GM18505 (cell line): ENCODE measurements at regions not wholly inside any gene's neighbourhood (a gene's known extent, or its start where the extent isn't known, plus 50 kb on each side); places are given as distances from the start of the nearest gene placed in this dataset.

Experiments used
- ATAC-seq: cut with Tn5 transposase; IDR thresholded peaks from one replicate; pipeline ENCODE4 v1.9.1; 2021; ENCODE audit not compliant: unreplicated experiment
- POLR2A ChIP-seq: IDR thresholded peaks from 4 replicates; pipeline ENCODE4 v1.6.1; 2011; ENCODE audit warnings: borderline replicate concordance; ENCODE audit not compliant: insufficient read depth, insufficient read length; ENCODE audit errors: extremely low read depth

DNA sequence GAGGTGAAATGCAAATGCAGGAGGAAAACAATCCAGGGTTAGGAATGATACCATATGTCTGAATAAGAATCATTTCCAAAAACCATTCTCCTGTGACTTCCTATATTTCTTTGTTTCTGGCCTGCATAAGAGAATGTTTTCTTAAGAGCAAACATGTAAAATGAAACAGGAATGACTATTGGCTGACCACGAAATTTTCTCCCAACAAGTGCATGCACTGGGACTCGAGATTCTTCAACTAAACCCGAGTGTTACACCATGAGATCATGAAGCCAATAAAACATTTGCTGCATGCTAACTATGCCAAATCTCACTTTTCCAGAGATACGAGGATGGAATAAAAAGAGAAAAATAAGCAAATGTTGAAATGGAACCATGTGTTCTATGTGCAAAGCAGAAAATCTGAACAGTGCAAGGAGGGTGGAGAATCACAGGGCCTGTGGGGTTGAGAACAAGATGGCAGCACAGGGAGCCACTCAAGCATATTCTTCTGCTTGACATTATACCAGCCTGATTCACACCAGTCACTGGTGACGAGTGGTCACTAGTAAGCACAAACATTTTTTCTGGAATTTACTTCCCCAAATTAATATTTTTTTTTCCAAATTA, 212.2 kb upstream of the FOXA2 start:
- no peak for ATAC-seq
- TF ChIP-seq POLR2A: no peak

DNA sequence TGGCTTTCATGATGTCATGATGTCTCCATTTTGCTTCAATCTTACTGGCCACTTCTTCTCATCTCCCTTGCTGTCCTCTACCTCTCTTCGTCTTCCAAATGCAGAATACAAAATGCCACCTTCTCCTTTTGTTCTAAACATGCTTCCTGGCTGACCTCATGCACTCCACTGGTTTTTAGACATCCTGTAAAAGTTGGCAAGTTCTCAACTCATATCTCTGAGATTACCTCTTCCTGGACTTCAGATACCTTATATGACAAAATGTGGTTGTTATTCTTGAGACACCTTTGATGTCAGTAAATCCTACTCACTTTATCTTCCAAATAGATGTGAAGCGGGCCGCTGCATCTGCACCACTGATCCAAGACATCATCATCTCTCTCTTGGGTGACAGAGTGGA, 212.7 kb upstream of the FOXA2 start:
- no peak for TF ChIP-seq POLR2A

DNA sequence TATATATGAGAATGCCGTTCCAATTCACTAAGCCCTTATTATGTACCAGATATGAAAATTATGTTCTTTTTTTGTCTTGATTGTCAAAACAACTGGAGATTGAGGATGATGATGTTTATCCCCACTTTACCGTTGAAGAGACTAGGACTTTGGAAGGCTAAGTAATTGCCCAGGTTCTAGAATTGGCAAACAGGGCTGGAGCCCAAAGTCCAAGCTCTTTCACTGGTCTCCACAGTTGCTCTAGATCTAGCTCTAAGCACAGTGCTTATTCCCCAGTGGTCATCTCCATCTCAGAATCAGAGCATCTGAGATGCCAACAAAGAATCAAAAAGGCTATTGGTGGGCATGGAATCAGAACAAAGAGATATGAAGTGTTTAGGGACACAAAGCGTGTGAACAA, 215.3 kb upstream of the FOXA2 start:
- no peak for TF ChIP-seq POLR2A

More for the DNA sequence above, 212.7 kb upstream of the FOXA2 start:
- ATAC-seq: no peak

DNA sequence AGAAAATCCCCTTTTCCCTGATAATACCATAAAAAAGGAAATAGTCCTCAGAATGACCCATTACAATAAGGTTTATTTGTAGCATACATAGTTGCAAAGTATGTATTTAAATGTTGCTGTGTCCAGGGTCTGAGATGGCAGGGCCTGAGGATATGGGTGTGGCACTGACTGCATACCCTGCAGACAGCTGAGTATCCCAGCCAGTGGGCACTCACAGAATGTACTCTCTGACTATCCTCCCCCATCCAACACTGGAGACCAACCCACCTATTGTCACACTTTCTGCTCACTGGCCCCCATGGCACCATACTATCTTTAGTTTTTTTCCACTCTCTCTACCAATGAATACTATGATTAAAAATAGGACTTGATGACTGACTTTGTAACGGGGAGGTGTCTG, 215.8 kb upstream of the FOXA2 start:
- TF ChIP-seq POLR2A: no peak

More for the DNA sequence above, 215.3 kb upstream of the FOXA2 start:
- ATAC-seq: no peak

DNA sequence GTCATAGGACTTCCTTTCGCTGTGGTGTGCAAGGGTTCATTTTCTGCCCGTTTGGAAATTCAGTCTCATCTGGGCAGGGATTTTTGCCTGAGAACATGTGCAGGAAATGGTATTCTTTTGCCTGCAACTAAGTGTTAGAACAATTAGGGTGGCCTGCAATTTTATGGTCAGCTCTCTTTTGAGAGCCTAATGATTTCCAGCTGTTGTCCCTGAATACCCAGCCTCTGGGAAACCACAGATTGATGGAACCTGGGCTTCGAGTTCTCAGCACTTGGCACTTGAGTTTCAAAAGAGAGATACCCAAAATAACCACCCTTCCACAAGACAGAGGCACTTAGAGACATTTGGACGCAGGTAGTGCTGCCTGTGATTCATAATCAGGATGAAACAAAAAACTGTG, 217.2 kb upstream of the FOXA2 start:
- no peak for ATAC-seq
- TF ChIP-seq POLR2A: no peak

More for the DNA sequence above, 215.8 kb upstream of the FOXA2 start:
- no peak for ATAC-seq

DNA sequence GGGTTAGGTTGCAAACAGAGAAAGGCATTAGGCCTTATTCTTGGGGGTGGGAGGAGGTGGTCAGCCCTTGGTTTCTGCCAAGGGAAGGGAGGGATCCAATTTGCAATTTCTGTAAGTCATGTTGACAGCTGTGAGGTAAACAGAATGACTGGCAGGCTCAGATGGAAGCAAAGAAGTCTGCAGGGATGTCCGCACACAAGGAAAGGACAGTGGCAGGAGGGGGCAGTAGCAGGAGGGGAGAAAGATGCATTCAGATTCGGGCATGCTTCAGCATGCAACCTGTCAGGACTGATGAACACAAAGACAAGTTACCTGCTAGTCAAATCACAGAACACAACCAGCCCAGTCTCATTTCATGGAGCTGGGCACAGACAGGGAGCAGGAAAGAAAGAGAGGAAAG, 217.9 kb upstream of the FOXA2 start:
- ATAC-seq: no peak
- no peak for TF ChIP-seq POLR2A

DNA sequence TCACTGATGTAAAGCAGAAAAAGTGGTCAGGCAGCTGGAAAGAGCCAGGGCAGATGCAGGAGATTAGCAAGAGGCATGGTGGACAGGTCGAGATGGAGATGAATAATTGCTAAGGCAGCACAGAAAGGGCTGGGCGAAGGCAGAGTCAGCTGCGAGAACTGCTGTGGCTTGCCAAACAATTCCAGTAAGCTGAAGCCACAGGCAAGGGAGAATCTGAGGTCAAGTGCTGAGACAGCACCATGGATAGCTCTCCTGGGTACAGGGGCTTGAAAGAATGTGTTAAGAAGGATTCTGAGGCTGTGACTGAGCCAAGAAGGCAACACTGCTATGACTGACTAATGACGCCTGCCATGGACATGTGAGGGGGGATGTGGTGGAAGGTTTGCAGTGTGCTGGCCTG, 220.8 kb upstream of the FOXA2 start:
- TF ChIP-seq POLR2A: no peak
- no peak for ATAC-seq

DNA sequence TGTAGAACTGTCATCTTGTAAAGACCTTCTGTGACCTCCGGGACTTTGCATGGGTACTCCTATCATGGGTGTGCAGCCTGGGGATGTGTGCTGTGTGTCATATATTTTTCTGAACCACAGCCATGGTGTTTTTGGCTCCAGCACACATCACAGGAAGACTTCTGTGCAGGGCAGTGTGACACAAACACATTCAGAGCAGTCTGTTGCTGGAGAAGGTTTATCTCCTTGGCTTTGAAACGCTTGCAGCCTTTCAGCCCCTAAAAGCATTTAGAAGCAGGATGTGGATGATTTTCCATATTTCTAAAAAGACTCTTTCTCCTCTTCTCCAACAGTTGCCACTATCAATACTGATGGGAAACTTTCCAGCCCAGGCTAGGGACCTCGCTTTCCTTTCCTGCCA, 221.6 kb upstream of the FOXA2 start:
- no peak for TF ChIP-seq POLR2A

DNA sequence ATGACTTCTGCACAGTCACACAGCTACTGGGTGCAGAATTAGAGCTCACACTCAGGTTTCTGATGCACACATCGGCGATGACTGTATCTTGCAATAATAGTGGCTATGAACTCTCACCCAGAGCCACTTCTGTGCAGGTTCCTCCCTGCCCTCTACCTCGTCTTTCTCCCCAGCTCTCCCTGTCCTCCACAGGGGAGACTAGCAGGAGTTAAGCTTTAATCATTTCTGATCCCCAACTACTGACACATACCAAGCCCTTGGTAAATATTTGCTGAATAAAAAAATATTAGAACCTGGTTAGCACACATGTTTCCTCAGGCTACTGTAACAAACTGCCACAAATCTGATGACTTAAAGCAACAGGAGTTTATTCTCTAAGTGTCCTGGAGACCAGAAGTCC, 222.7 kb upstream of the FOXA2 start:
- no peak for TF ChIP-seq POLR2A
- ATAC-seq: no peak

More for the DNA sequence above, 221.6 kb upstream of the FOXA2 start:
- ATAC-seq: no peak

DNA sequence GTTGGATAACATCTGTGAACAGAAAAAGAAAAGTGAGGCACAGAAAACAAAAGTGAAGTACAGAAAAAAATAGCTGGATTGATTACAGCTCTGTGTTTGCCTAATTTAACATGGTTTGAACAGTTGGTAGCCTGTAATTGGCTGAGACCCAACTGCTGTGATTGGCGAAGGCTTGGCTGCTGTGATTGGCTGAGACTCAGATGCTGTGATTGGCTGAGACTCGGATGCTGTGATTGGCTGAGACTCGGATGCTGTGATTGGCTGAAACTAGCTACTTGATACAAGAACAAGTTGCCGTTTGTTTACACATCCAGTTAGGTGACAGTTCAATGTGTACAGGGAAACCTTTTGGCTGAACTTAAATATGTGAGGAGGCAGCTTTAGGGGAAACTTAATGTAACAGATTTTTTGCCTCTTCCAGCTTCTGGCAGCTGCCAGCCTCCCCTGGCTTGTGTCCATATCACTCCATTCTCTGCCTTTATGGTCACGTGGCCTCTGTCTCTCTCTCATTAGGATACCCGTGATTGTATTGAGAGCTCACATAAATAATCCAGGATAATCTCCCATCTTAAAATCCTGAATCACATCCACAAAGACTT, 223.4 kb upstream of the FOXA2 start:
- ATAC-seq: no peak
- TF ChIP-seq POLR2A: no peak

DNA sequence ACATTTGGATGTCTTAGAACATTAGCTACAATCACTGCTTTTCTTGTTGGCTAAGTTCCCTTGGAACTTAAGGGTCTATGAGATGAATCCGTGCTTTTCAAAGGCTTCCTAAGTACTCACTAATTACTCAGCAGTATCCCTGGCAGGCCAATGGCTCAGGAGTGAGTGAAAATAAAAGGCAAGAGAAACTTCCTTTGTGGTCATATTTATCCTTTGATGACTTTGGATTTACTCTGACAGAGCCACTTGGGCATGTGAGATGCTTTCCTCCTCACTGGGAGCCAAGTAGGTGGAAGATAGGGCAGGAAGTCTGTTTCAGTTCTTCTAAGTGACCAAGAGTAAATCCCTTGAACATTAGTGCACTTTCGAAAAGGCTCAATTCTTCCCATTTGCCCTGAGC, 224.3 kb upstream of the FOXA2 start:
- no peak for ATAC-seq
- no peak for TF ChIP-seq POLR2A

DNA sequence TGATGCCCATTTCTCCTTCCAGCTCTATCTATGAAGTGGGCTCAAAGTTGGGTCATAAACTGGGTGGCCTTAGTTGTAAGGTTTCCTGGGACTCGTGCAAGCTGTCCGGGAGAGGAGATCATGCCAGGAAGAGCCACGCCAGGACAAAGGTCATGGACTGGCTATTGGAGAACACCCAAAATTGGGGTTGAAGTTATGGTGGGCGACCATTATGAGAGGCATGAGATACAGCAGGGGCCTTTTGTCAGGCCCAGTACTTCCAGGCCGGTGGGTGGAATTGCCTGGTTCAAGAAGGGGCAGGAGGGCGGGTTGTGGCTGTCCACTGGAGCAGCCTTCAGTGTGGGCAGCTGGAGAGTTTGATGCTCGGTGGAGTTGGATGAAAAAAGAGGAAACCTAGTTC, 225.1 kb upstream of the SSTR4 start:
- no peak for ATAC-seq

DNA sequence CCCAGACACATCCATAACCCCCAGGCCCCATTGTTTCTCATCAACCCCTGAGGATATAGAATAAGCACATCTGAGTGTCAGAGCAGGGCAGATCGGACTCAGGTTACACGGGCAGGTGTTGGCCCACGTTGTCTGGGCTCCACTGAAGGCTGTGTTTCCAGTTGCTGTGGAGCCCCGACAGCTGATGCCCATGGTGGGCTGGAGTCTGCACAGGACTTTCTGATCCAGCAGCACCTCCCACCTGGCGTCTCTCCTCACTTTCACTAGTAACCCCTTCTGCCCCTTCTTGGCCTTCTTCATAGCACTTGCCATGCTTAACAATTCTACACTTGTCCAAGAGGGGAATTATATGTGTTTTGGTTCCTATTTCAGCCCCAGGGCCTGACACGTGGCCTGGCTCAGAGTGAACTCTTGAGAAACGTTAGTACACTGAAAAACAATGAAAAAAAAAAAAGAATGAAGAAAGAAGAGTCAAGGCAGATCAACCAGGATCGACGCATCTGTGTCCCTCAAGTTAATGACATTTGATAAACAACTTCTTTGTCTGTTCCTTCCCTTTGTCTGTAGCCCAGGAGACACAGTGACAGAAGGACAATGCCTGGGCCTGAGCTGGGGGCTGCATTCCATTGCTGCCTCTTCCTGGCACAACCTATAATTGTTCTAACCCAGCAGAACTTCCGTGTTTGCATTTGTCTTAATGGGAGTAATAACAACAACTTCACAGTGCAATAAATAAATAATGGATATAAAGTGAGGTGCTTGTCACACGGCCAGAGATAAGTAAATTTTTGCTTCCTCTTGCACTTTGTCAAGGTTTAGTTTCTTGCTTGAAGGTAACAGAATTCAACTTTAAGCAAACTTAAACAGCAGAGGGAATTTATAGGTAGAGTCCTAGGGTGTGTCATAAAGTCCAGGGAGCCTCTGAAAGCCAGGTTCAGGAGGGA, 224.2 kb upstream of the SSTR4 start:
- TF ChIP-seq POLR2A: no peak
- no peak for ATAC-seq

More for the DNA sequence above, 225.1 kb upstream of the SSTR4 start:
- TF ChIP-seq POLR2A: no peak
